B cell (primary cell): ENCODE measurements at regions not wholly inside any gene's neighbourhood (a gene's known extent, or its start where the extent isn't known, plus 50 kb on each side); places are given as distances from the start of the nearest gene placed in this dataset.

ENCODE experiments used
- ATAC-seq: fragments of 200-7000 bp; cut with Tn5 transposase; one replicate; pipeline ENCODE4 v1.10.0; 2021; ENCODE audit warnings: low read depth, mild to moderate bottlenecking, moderate number of reproducible peaks, moderate library complexity
- CTCF ChIA-PET: fragments of 350-600 bp; sonication (Branson Sonifier 250); formaldehyde crosslinking; loops from one replicate; lab custom pipeline; 2021; ENCODE audit warnings: antibody characterized with exemption, inconsistent platforms; lab: Charles Lee
- POLR2A ChIA-PET: fragments of 350-600 bp; sonication (Branson Sonifier 250); formaldehyde crosslinking; loops from one replicate; lab custom pipeline; 2021; ENCODE audit warnings: antibody characterized with exemption; lab: Charles Lee
- DNase-seq: peaks from one replicate; pipeline ENCODE4 v3.0.0; 2013
- H2AFZ ChIP-seq: 2 replicates; pipeline ENCODE4 v1.6.1; 2012; ENCODE audit warnings: mild to moderate bottlenecking, low read depth, low read length; ENCODE audit not compliant: insufficient read depth, poor library complexity, severe bottlenecking
- H3K27ac ChIP-seq, 2 donors: 1 replicate in 1 of 2; 2 replicates in 1 of 2; pipeline ENCODE4 v1.5.1; 2012 to 2013; ENCODE audit warnings: low read length in 2 of 2, mild to moderate bottlenecking in 2 of 2, moderate library complexity in 1 of 2
- H3K27me3 ChIP-seq, 4 experiments: fragments of 200-600 bp in 1 of 4; sonication (generic) in 1 of 4; replicated peaks in 1 of 4; 1 replicate in 2 of 4; 2 replicates in 2 of 4; pipeline versions ENCODE4 v1.6.1 to v1.7.0; 2013 to 2016; ENCODE audit warnings: low read length in 3 of 4, mild to moderate bottlenecking in 2 of 4, mixed read lengths in 1 of 4, moderate library complexity in 1 of 4; ENCODE audit not compliant: insufficient read depth in 4 of 4, control insufficient read depth in 3 of 4; ENCODE audit errors: control extremely low read depth in 1 of 4
- H3K36me3 ChIP-seq, 2 experiments: replicated peaks in 1 of 2; 1 replicate in 1 of 2; 2 replicates in 1 of 2; pipeline versions ENCODE4 v1.6.1 to v1.7.1; 2013; ENCODE audit warnings: low read length in 1 of 2; ENCODE audit not compliant: insufficient read depth in 2 of 2, control insufficient read depth in 1 of 2; ENCODE audit errors: control extremely low read depth in 1 of 2, extremely low read depth in 1 of 2
- H3K4me1 ChIP-seq, 2 donors: fragments of 200-600 bp in 1 of 2; sonication (generic) in 1 of 2; 1 replicate in 1 of 2; 2 replicates in 1 of 2; pipeline versions ENCODE4 v1.5.1 to v1.6.1; 2013 to 2017; ENCODE audit warnings: low read length in 2 of 2; ENCODE audit not compliant: control insufficient read depth in 2 of 2, insufficient read depth in 2 of 2
- H3K4me2 ChIP-seq: replicated peaks from 2 replicates; pipeline ENCODE3; 2012; ENCODE audit warnings: mild to moderate bottlenecking, low read depth, low read length; ENCODE audit not compliant: poor library complexity, severe bottlenecking
- H3K4me3 ChIP-seq, 5 experiments: fragments of 200-600 bp in 1 of 5; sonication (generic) in 1 of 5; 1 replicate in 3 of 5; 2 replicates in 2 of 5; pipeline versions ENCODE4 v1.5.1 to v1.7.0; 2011 to 2016; ENCODE audit warnings: low read length in 4 of 5, mild to moderate bottlenecking in 4 of 5, low read depth in 2 of 5, control low read depth in 1 of 5, moderate library complexity in 1 of 5; ENCODE audit not compliant: insufficient read depth in 1 of 5; ENCODE audit errors: control extremely low read depth in 1 of 5, extremely low read depth in 1 of 5
- H3K79me2 ChIP-seq: fragments of 200-600 bp; sonication (generic); one replicate; pipeline ENCODE4 v1.6.0; 2016; ENCODE audit warnings: low read length; ENCODE audit not compliant: control insufficient read depth, insufficient read depth
- H3K9ac ChIP-seq: fragments of 200-600 bp; sonication (generic); 2 replicates; pipeline ENCODE4 v1.6.1; 2017; ENCODE audit warnings: mild to moderate bottlenecking, low read length, moderate library complexity
- H3K9me3 ChIP-seq, 3 donors: one replicate each; pipeline versions ENCODE4 v1.6.1 to v1.7.1; 2013; ENCODE audit warnings: low read length in 2 of 3; ENCODE audit not compliant: control insufficient read depth in 2 of 3, insufficient read depth in 1 of 3; ENCODE audit errors: control extremely low read depth in 1 of 3
- H4K20me1 ChIP-seq: 2 replicates; pipeline ENCODE4 v1.6.0; 2012; ENCODE audit warnings: mild to moderate bottlenecking, low read length; ENCODE audit not compliant: insufficient read depth, control insufficient read depth, poor library complexity, severe bottlenecking
- H3K27ac Mint-ChIP-seq: one replicate; pipeline ENCODE4 v1.8.0; 2021; ENCODE audit warnings: mixed read lengths
- H3K27me3 Mint-ChIP-seq: one replicate; pipeline ENCODE4 v1.8.0; 2021; ENCODE audit warnings: mixed read lengths
- H3K4me1 Mint-ChIP-seq: one replicate; pipeline ENCODE4 v1.8.0; 2021; ENCODE audit warnings: mixed read lengths
- H3K4me3 Mint-ChIP-seq: one replicate; pipeline ENCODE4 v1.8.0; 2021; ENCODE audit warnings: mixed read lengths
- H3K9me3 Mint-ChIP-seq: one replicate; pipeline ENCODE4 v1.8.0; 2022; ENCODE audit warnings: mixed read lengths; ENCODE audit not compliant: insufficient read depth
- CTCF ChIP-seq: fragments of 200-600 bp; IDR thresholded peaks from one replicate; pipeline ENCODE4 v1.8.0; 2022; ENCODE audit warnings: antibody characterized with exemption, mild to moderate bottlenecking
- EZH2 ChIP-seq: IDR thresholded peaks from 2 replicates; pipeline ENCODE4 v1.6.1; 2012; ENCODE audit warnings: borderline replicate concordance, low read depth, mild to moderate bottlenecking, moderate library complexity, low read length; ENCODE audit not compliant: insufficient read depth, poor library complexity, severe bottlenecking
- WGBS: methylation state at CpG from one replicate; pipeline ENCODE4 v1.1.5; 2013; ENCODE audit warnings: missing lambda C conversion rate; ENCODE audit not compliant: insufficient coverage; 5-methylcytosine and 5-hydroxymethylcytosine counted together
- intact Hi-C: fragments of 100-400 bp; cut with micrococcal nuclease; formaldehyde crosslinking; loops from one replicate; pipeline ENCODE4 v1.10.0; 2022

GRCh38 chr6:99014061-99014460 lies 66.3 kb upstream of the FBXL4 start:
- WGBS: no CpG with 5 or more reads among the region's 1 CpG
- intact Hi-C loops: no loop called here
- no peak overlapping the region for H3K27ac Mint-ChIP-seq

GRCh38 chr6:99013661-99014060 lies 65.9 kb upstream of the FBXL4 start:
- no peaks in the 10 kb centered on the region for H4K20me1 ChIP-seq
- no peaks in the 10 kb centered on the region for H3K4me1 ChIP-seq
- peaks cover 0 to 2% (median 0%) of the 10 kb centered on the region in 4 experiments for H3K27me3 ChIP-seq
- POLR2A ChIA-PET: no interaction called here
- Mint-ChIP-seq H3K4me3 (no peak overlapping the region), H3K27me3 (peaks cover 16% of the 10 kb centered on the region), H3K4me1 (no peaks in the 10 kb centered on the region), H3K27ac (no peak overlapping the region), H3K9me3 (no peaks in the 10 kb centered on the region)
- no peak overlapping the region for H3K9ac ChIP-seq
- intact Hi-C loops: no loop called here
- DNase-seq (no peak), ATAC-seq (no peak)
- CTCF ChIA-PET: interaction anchor here (1.0 kb wide), 1 partner anchor 106 kb away, joined by 4 read pairs; no protein-coding TSS in a partner anchor
- no peak overlapping the region for H3K4me2 ChIP-seq
- H2AFZ ChIP-seq: no peak overlapping the region
- H3K36me3 ChIP-seq: no peaks in the 10 kb centered on the region
- H3K27ac ChIP-seq: no peak overlapping the region
- WGBS: no CpG with 5 or more reads among the region's 3 CpGs
- no peak overlapping the region for H3K4me3 ChIP-seq
- no peaks in the 10 kb centered on the region for H3K9me3 ChIP-seq
- TF ChIP-seq EZH2: no peak
- TF ChIP-seq CTCF: no peak
- H3K79me2 ChIP-seq: no peaks in the 10 kb centered on the region

More at GRCh38 chr6:99014061-99014460, 66.3 kb upstream of the FBXL4 start:
- DNase-seq: no peak
- no peak overlapping the region for H3K4me2 ChIP-seq
- no peak for ATAC-seq
- H3K79me2 ChIP-seq: no peaks in the 10 kb centered on the region
- CTCF ChIA-PET: interaction anchor here (0.6 kb wide), 1 partner anchor 1472 kb away, joined by 3 read pairs; no protein-coding TSS in a partner anchor
- no peaks in the 10 kb centered on the region for H3K4me1 ChIP-seq
- Mint-ChIP-seq H3K27me3 (peaks cover 18% of the 10 kb centered on the region), H3K9me3 (no peaks in the 10 kb centered on the region), H3K4me3 (no peak overlapping the region), H3K4me1 (no peaks in the 10 kb centered on the region)
- POLR2A ChIA-PET: no interaction called here
- no peak overlapping the region for H3K9ac ChIP-seq
- TF ChIP-seq EZH2: no peak
- TF ChIP-seq CTCF: no peak
- no peaks in the 10 kb centered on the region for H4K20me1 ChIP-seq
- H3K36me3 ChIP-seq: no peaks in the 10 kb centered on the region
- no peaks in the 10 kb centered on the region for H3K9me3 ChIP-seq
- no peak overlapping the region for H3K4me3 ChIP-seq
- H2AFZ ChIP-seq: no peak overlapping the region
- H3K27me3 ChIP-seq: peaks cover 0 to 3% (median 0%) of the 10 kb centered on the region in 4 experiments
- H3K27ac ChIP-seq: no peak overlapping the region
